MM.1S (cell line): ENCODE measurements at regions not wholly inside any gene's neighbourhood (a gene's known extent, or its start where the extent isn't known, plus 50 kb on each side); places are given as distances from the start of the nearest gene placed in this dataset.

Source experiments
- CTCF ChIP-seq: fragments of 300-600 bp; sonication (generic); IDR thresholded peaks from 2 replicates; pipeline ENCODE4 v1.5.1; 2016; ENCODE audit warnings: antibody characterized with exemption, low read length, mixed read lengths
- EZH2 ChIP-seq: fragments of 300-600 bp; sonication (generic); optimal IDR thresholded peaks from 2 replicates; pipeline ENCODE3; 2017; ENCODE audit warnings: low read depth, mild to moderate bottlenecking, antibody characterized with exemption, low read length, mixed read lengths
- EZH2phosphoT487 ChIP-seq: fragments of 300-600 bp; sonication (generic); IDR thresholded peaks from 2 replicates; pipeline ENCODE4 v1.6.1; 2018; ENCODE audit warnings: antibody characterized with exemption, low read length

GRCh38 chr16:5640883-5641282, 543.3 kb upstream of the EEF2KMT start:
- no peak for TF ChIP-seq EZH2phosphoT487
- TF ChIP-seq CTCF: no peak
- no peak for TF ChIP-seq EZH2
